ENCODE measurements at regions not wholly inside any gene's neighbourhood (a gene's known extent, or its start where the extent isn't known, plus 50 kb on each side); places are given as distances from the start of the nearest gene placed in this dataset.

GRCh38 chr2:220550995-220551700 lies 923.7 kb downstream of the SLC4A3 start:
- Histone ChIP-seq H3K9me3 (no peaks in the 10 kb centered on the region), H3K27ac (no peak overlapping the region), H3K27me3 (no peaks in the 10 kb centered on the region), H3K4me3 (no peak overlapping the region), H3K4me1 (no peaks in the 10 kb centered on the region), H3K36me3 (no peaks in the 10 kb centered on the region)
- DNase-seq: no peak
- in situ Hi-C loops (cut with MboI; ENCODE audit: low pct_ligation_motif_present in 1 of 4, low pct_unique_long_range_greater_than_20kb in 1 of 4, low sequenced_read_pairs in 3 of 4) (no loop called here), intact Hi-C loops (cut with DNase I; ENCODE audit: low total_unique reads) (no loop called here)
- no peak for TF ChIP-seq POLR2A (IDR thresholded peaks at IDR 0.05)
- TF ChIP-seq, protein P1, sequence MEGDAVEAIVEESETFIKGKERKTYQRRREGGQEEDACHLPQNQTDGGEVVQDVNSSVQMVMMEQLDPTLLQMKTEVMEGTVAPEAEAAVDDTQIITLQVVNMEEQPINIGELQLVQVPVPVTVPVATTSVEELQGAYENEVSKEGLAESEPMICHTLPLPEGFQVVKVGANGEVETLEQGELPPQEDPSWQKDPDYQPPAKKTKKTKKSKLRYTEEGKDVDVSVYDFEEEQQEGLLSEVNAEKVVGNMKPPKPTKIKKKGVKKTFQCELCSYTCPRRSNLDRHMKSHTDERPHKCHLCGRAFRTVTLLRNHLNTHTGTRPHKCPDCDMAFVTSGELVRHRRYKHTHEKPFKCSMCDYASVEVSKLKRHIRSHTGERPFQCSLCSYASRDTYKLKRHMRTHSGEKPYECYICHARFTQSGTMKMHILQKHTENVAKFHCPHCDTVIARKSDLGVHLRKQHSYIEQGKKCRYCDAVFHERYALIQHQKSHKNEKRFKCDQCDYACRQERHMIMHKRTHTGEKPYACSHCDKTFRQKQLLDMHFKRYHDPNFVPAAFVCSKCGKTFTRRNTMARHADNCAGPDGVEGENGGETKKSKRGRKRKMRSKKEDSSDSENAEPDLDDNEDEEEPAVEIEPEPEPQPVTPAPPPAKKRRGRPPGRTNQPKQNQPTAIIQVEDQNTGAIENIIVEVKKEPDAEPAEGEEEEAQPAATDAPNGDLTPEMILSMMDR (IDR thresholded peaks at IDR 0.05): no peak
- TF ChIP-seq POLR2AphosphoS5 (IDR thresholded peaks at IDR 0.05): no peak
- TF ChIP-seq EP300 (IDR thresholded peaks at IDR 0.05; ENCODE audit: low read depth): no peak
- 84 to 100% methylated on average over 1 to 2 of the region's 2 CpGs for WGBS, 2 donors (ENCODE audit: low coverage in 1 of 2)

DNA sequence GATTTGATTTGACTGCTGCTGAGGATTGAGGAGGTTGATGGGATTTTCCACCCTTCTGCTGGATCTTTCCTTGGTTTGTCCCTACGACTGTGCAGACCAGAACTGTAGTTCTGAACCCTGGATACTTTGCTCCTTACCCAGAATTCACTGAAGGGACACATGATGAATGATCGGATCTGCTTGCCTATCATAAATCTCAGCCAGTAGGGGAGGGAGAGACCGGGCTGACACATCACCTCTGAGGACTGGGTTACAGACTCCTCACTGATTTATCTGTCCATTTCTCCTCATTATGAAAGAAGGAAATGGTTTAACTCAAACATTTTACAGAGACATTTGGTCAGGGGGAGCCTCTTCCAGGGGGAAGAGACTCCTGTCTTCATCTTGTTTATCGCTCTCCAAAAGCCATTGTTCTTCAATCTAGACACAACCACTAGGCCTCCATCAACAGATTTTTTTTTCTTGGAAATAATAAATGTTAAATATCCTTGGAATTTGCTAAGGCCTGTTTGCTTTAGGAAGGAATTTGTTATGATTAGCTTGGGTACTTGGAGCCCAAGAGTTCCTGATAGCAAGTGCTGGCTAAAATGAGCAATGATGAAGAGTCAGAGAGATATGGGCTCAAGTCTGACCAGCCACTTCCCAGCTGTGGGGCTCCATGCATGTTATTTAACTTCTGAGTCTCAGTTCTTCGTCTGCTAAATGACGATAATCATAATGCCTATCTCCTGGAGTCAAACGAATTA lies 925.5 kb downstream of the SLC4A3 start:
- H3K4me1 ChIP-seq: no peaks in the 10 kb centered on the region
- in situ Hi-C loops (cut with MboI; ENCODE audit: low pct_ligation_motif_present in 1 of 4, low pct_unique_long_range_greater_than_20kb in 1 of 4, low sequenced_read_pairs in 3 of 4) (no loop called here), intact Hi-C loops (cut with DNase I; ENCODE audit: low total_unique reads) (no loop called here)
- no peak overlapping the region for H3K27ac ChIP-seq
- H3K27me3 ChIP-seq: no peaks in the 10 kb centered on the region
- DNase-seq: no peak
- H3K9me3 ChIP-seq: no peaks in the 10 kb centered on the region
- H3K4me3 ChIP-seq: no peak overlapping the region
- no peaks in the 10 kb centered on the region for H3K36me3 ChIP-seq
- TF ChIP-seq EP300 (IDR thresholded peaks at IDR 0.05; ENCODE audit: low read depth) (no peak), POLR2AphosphoS5 (IDR thresholded peaks at IDR 0.05) (no peak), POLR2A (IDR thresholded peaks at IDR 0.05) (no peak)
- TF ChIP-seq, protein P1 (IDR thresholded peaks at IDR 0.05): no peak
- 76 to 79% methylated on average over 6 to 7 of the region's 7 CpGs for WGBS, 2 donors (ENCODE audit: low coverage in 1 of 2)

DNA sequence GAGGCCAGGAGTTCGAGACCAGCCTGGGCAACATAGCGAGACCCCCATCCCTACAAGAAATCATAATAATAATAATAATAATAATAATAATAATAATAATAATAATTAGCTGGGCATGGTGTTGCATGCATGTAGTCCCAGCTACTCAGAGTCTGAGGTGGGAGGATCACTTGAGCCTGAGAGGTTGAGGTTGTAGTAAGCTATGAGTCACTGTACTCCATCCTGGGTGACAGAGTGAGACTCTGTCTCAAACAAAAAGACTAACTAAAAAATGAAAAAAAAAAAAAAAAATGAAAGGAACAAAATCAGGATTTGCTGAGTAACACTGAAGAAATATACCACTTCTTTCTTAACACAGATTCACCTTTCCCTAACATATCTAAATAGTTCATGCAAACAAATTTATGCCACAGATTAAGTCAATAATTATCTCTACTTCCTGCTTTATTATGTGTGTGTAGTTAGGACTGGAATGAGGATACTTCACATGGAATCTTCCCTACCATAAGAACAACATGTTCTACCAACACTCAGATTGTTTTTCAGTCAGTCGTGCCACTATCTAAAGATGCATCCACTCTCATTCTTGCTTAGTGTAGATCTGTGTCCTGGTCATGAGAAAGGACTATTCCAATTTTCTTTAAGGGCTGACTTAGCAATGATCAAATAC lies 928.7 kb downstream of the SLC4A3 start:
- whole genome bisulfite sequencing, 2 donors (ENCODE audit: low coverage in 1 of 2): 60 to 79% methylated on average over 1 to 3 of the region's 3 CpGs
- intact Hi-C loops (cut with DNase I; ENCODE audit: low total_unique reads) (no loop called here), in situ Hi-C loops (cut with MboI; ENCODE audit: low pct_ligation_motif_present in 1 of 4, low pct_unique_long_range_greater_than_20kb in 1 of 4, low sequenced_read_pairs in 3 of 4) (no loop called here)
- H3K4me3 ChIP-seq: no peak overlapping the region
- TF ChIP-seq POLR2AphosphoS5 (IDR thresholded peaks at IDR 0.05): no peak
- no peak for TF ChIP-seq POLR2A (IDR thresholded peaks at IDR 0.05)
- no peak for TF ChIP-seq EP300 (IDR thresholded peaks at IDR 0.05; ENCODE audit: low read depth)
- TF ChIP-seq, protein P1 (IDR thresholded peaks at IDR 0.05): no peak
- no peaks in the 10 kb centered on the region for H3K4me1 ChIP-seq
- no peaks in the 10 kb centered on the region for H3K36me3 ChIP-seq
- no peak for DNase-seq
- no peaks in the 10 kb centered on the region for H3K9me3 ChIP-seq
- no peak overlapping the region for H3K27ac ChIP-seq
- H3K27me3 ChIP-seq: no peaks in the 10 kb centered on the region

GRCh38 chr2:220556658-220557057 lies 929.2 kb downstream of the SLC4A3 start:
- intact Hi-C loops (cut with DNase I; ENCODE audit: low total_unique reads): no loop called here
- TF ChIP-seq EP300 (IDR thresholded peaks at IDR 0.05; ENCODE audit: low read depth) (no peak), POLR2A (IDR thresholded peaks at IDR 0.05) (no peak), POLR2AphosphoS5 (IDR thresholded peaks at IDR 0.05) (no peak)
- TF ChIP-seq, protein P1 (IDR thresholded peaks at IDR 0.05): no peak
- H3K36me3 ChIP-seq: no peaks in the 10 kb centered on the region
- H3K4me3 ChIP-seq: no peak overlapping the region
- 76% methylated on average over 1 of the region's 1 CpG; no CpG with 5 or more reads in 1 of the 2 donors for WGBS, 2 donors (ENCODE audit: low coverage in 1 of 2)
- H3K27me3 ChIP-seq: no peaks in the 10 kb centered on the region
- H3K4me1 ChIP-seq: no peaks in the 10 kb centered on the region
- H3K27ac ChIP-seq: no peak overlapping the region
- in situ Hi-C loops (cut with MboI; ENCODE audit: low pct_ligation_motif_present in 1 of 4, low pct_unique_long_range_greater_than_20kb in 1 of 4, low sequenced_read_pairs in 3 of 4): no loop called here
- H3K9me3 ChIP-seq: no peaks in the 10 kb centered on the region
- no peak for DNase-seq

Data from transverse colon (tissue), 4 donors.